HG02938 (cell line): ENCODE measurements at regions not wholly inside any gene's neighbourhood (a gene's known extent, or its start where the extent isn't known, plus 50 kb on each side); places are given as distances from the start of the nearest gene placed in this dataset.
A peak's percentile ranks its signal among the peaks of the same experiment; 100 is the strongest.

Experiments used
- ATAC-seq: cut with Tn5 transposase; IDR thresholded peaks from one replicate; pipeline ENCODE4 v1.9.1; 2021; ENCODE audit warnings: mild to moderate bottlenecking, moderate library complexity; ENCODE audit not compliant: unreplicated experiment

DNA sequence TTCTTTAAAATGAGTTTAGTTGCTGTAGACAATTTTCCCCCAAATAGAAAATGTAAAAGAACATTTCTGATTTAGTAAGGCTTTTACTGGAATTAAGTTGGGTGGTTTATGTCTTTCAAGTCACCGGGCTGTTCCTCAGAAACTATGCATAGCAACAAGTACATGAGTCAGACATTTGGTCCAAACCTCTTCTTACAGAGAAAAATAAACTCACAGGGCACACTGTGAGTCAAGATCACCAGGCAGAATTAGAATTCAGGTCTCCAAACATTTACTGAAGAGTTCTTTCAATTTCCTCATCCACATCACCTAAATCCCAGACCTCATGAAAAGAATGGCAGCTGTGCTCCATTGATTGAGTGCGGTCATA, 476.1 kb upstream of the SOX5 start:
- ATAC-seq = no peak

DNA sequence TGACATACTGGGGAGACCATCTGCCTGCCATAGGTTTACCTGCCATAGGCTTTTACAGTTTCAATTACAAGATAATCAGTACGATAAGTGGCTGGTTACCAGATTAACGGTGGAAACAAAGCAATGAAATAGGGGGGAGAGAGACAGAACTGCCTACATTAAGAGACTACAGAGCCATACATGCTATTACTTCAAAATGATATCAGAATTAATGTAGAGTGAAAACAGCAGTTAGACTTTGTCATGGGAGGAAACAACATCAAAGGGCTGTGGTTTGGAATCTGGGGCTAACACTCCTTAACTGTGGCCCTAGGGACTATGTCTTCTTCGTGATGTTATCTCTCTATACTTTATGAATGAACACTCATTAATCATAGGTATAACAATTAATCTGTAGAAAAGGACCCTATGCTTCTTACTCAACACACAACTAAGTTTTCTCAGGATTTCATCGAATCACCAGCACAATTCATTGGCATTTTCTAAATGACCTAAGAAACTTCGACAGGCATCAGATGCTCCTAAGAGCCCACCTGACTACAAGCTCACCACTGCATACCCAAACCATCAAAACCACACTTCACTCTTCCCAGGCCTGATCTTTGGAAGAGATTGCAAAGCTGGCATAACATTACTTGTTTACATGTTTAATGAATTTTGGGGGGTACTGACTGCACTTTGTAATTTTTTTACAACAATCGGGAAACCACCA, 475.6 kb upstream of the SOX5 start:
- no peak for ATAC-seq

DNA sequence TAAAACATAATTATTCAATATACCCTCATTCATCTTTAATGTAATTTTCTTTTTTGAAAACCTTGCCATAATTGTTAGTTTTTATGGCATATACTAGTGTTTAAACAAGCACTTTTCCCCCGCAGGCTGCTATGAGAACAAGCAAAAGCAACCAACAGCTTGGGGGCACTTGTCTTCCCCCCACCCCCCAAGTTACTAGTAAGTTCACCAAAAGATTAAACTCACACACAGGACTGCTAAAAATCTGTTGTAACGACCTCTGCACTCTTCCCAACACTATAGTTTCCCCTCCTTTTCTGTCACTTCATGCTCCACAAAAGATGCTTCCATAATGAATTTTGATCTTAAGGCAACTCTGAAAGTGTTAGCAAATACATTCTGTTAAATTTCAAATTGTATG, 474.9 kb upstream of the SOX5 start:
- no peak for ATAC-seq

DNA sequence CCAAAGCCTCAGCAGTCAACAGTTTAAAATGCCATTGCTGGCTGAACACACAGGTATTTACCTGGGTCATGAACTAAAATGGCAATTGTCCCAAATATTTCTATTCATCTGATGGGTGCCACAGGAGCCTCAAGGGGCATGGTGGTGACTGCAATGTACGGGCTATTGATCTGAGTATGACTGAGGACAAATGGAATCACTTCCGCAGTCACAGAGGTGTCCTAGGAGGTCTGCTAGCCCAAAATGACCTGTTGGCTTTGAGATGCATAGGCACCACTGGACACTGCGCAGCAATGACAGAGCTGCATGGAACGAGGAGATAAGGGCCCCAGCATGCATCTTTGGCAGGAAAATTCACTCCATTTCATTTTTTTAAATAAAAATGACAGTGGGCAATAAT, 474.1 kb upstream of the SOX5 start:
- ATAC-seq = no peak

DNA sequence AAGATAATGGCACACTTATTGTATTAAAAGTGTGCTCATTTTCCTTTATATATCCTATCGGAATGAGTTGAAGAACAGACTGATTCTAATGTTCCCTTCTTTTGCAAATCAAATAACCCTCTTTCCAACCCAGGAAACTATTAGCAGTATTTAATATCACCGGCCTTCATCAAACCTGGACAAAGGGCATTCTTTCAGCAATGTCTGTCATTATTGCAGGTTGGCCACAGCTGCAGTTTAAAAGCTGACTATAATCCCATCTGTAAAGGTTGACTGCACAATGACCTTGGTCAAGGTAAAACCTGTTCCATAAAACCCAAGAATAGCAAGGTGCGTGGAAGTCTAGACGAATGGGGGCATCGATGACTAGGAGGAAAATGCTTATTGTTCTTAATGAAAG, 472.3 kb upstream of the SOX5 start:
- ATAC-seq = no peak

DNA sequence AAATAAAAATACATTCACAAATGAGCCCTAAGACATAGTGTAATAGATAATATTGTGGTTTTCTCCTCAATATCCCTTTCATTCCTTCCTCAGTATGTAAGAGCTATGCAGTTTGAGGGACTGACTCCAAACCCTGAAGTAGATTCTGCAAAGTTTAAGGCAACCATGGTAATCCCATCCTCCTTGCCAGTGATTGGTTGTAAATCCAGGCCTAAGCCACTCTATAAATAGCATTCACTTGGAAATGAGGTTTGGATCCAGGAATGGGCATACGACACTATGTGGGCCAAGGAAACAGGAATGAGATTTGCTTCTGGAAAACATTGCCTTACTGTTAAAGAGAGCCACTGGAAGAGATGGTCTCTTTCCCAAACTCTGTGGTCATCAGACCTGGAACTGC, 468.7 kb upstream of the SOX5 start:
- no peak for ATAC-seq

DNA sequence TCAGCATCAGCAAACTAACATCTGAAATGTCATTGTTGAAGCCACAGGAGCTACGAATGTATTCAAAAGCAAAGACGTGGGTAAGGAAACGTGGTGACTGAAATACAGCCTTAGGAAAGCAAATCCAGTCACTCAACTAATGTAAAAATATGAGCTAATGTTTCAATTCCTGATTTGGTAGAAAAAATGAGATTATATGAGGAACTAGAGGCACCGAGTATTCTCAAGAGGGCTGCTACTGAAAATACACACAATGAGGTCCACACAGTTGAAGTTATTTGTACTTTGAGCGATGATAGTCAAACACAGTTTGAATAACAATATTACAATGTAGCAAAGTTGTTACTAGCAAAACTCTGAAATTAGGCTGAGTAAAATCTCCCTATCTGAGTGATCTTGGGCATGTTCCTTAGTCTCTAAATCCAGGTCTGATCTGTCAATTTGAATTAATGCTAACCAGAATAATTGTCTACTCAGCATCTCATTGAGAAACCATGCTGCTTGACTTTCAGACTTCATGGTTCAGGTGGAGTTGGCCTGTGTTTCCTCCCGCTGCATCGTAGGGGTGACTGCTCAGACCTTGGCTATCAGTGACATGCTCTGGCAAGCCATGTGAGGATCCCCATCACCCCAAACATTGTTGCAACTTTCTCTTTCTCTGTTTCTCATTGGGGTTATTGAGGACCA, 467.1 kb upstream of the SOX5 start:
- ATAC-seq = no peak

DNA sequence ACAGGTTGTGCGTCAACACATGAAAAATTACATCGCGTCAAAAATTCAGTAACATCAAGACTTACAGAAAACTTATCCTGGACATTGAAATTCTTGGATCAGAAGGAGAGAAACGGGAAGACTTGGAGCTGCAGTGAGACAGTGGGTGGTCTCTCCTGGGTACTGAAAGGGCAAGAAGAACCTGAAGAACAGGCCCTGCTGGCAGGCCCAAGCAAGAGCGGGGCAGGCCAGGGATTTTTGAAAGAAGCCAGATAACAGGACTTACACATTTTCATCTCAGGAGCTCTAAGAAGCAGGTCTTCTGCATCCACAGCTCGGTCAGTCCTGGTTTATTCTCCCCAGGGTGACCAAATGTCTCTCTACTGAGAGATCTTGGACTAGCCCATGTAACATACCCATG, 466.5 kb upstream of the SOX5 start:
- ATAC-seq = no peak

DNA sequence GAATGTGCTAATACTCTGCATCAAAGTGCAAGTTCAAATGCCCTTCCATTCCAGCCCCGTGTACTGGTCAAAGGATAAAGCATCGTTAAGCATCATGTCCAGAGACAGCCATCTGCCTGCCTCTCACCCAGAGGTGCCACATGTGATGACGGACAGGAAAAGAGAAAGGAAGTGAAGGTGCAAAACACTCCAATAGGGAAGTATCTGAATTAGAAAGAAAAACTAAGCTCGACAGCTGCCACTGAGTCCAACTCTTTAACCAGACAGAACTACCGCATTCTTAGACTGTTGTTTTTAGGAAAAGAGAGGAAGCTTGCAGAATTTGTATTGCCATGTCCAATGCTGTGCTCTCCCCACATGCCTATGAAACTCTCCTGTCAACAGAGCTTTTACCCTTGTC, 465.0 kb upstream of the SOX5 start:
- ATAC-seq = no peak

DNA sequence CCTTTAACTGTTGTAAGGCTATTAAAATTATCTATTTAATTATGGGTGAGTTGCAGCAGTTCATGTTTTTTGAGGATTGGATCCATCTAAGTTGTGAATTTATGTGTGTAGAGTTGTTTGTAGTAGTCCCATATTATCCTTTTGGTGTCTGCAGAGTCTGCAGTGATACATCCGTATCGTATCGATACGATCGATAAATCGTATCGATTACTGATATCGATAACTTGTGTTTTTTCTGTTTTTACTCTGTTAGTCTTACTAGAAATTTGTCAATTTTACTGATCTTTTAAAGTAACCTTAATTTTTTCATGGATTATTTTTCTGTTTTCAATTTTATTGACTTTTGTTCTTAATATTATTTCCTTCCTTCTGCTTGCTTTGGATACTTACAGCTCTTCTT, 462.5 kb upstream of the SOX5 start:
- ATAC-seq = no peak

DNA sequence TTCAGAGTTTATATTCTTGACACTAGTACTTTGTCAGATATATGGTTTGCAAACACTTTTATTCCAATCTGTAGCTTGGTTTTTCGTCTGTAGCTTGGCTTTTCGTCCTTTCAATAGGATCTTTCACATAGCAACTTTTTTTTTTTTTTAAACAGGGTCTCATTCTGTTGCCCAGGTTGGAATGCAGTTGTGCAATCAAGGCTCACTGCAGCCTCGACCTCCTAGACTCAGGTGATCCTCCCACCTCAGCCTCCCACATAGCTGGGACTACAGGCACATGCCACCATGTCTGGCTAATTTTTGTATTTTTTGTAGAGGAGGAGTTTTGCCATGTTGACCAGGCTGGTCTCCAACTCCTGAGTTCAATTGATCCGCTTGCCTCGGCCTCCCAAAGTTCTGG, 460.4 kb upstream of the SOX5 start:
- no peak for ATAC-seq

DNA sequence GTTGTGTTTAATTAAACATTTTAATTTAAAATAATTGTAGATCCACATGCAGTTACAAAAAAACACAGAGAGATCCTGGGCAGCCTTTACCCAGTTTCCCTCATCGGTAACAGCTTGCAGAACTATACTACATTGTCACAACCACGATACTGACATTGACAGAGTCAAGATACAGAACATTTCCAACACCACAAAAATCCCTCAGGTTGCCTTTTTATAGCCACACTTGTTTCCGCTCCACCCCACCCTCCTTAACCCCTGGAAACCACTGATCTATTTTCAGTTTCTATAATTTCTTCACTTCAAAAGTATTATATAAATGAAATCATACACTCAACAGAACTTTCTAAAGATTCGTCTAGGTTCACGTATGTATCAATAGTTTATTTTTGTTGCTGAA, 458.8 kb upstream of the SOX5 start:
- no peak for ATAC-seq

DNA sequence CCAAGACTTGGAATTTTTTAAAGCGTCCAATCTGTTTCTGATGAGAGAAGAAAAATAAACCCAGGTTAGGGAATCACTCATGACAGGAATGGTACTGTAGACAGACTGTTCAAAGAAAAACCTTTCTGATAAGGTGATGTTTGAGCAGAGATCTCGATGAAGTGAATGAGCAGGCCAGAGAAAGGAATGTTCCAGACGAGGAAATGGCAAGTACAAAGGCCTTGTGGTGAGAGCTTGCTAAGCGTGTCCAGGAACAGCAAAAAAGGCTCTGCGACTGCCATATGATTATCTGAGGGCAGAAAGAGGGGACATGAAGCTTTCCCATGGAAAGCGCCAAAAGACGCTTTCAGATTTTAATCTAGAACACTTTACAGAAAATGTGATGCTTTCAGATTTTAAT, 458.4 kb upstream of the SOX5 start:
- ATAC-seq = no peak

DNA sequence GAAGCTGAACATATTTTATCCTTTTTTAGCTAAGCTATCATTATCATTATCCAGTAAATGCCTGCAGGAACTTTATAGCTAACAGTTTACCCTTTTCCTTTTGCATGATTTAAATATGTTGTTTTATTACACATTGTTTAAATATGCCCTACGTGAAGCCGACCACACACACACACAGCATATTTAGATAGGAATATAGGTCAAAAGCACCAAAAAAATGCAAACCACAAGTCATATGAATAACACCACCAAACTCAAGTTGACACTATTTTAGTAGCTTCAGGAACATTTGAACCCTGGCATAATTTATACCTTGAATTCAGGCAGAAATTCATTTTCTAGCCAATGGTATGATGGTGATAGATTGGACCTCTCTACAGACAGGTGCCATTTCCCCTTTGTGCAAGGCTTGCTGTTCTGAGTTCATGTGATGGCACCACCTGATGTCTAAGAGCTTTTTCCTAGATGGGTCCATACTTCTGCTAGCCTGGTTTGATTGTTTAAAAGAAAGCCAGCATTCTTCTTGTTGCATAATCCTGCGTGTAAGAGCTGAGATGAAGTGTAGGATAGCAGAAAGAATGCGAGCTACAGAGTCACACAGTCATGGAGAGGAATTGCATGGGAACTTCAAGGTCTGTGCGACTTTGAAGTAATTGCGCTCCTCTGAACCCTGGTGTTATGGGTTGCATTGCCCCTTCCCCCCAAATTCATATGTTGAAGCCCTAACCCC, 454.8 kb upstream of the SOX5 start:
- no peak for ATAC-seq

DNA sequence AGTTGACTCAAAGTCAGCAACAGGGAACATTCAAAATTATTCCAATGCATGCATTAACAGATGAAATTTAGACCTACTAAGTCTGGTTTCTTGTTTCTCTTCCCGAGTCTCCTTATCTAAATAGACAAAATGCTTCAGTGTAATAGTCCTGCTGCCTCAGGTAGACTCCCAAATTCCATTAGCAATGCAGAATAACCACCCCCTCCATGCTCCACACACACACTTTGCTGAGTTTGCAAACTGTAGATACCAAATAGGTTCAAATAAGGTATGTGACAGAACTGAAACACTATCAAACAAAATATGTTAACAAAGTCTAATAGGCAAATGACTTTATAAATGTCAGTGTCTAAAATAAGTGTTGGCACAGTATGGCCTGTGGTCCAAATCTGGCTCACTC, 451.1 kb upstream of the SOX5 start:
- no peak for ATAC-seq

DNA sequence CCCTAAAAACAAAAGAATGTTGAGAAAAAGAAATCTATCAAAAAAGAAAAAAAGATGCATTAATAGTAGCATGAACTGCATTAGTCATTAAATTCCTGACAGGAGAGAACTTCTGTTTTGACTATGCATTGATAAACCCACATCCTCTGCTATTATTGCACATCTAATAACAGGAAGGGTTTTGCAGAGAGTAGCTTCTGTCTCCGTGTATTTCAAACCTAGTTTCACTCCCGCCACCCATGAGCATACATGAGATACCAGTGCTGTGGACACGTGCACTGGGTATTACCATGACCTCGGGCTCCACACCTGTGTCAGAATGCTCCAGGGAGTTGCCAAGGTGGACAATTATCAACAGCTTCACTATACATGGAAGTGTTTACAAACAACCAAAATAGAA, 449.1 kb upstream of the SOX5 start:
- peak; percentile 86 for ATAC-seq

DNA sequence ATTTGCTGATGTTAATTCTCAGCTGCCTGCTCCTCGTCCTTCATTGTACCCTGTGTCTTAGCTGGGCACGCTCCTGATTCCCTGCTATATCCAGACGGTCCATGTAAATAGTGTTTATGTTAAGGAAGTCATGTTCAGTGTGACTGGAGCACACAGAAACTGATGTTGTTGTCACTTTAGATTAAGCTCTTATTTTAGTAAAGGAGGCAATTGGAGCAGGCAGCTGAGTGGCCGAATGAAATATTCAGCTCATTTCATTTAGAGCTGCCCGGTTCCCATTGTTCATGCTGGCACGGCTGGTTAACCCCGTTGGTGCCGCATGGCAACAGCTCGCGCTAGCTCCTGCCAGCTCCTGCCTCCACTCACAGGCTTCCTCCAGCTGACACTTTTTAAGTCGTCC, 446.8 kb upstream of the SOX5 start:
- ATAC-seq = no peak

DNA sequence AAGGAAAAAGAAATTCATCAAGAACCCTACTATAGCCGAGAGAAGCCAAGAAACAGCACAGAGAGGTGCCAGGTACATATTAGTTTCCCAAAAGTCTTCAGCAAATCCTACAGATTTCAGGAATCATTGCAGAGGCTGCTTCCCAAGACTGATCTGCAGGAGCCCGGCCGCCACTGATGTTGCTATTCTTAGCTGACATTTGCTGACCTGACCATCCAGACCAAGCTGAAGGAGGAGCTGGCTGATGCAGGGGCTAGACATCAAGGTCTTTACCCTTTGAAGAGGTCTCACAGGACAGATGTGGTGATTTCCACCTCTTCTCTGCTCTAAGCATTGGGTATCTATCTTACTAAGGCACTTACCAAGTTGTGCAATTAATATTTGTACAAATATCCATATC, 444.8 kb upstream of the SOX5 start:
- no peak for ATAC-seq

DNA sequence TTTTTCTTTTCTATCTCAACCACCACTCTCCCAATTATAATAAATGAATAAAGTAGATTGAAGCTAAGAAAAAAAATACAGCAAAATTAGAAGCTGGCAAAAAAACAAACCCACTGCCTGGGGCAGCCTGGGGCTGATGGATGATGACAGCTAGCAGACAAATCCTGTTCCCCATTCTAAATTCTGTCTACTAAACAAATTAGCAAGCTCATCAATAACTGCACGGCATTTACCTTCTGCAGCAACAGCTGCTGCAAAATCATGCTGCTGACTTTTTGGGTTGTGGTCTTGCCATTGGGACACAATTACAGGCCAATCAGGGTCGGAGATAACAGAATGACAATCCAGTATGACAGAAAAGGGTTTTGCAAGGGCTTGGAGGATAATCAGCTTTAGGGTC, 443.6 kb upstream of the SOX5 start:
- no peak for ATAC-seq

DNA sequence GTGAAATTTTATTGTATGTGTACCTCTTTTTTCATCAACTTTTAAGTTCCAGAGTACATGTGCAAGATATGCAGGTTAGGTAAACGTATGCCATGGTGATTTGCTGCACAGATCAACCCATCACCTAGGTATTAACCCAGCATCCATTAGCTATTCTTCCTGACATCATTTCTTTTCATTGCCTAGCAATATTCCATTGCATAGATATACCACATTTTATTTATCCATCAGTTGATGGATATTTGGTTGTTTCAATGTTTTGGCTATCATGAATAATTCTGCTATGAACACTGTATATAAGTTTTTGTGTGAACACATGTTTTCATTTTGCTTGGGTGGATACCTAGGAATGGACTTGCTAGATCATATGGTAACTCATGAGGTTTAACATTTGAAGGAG, 439.9 kb upstream of the SOX5 start:
- no peak for ATAC-seq

DNA sequence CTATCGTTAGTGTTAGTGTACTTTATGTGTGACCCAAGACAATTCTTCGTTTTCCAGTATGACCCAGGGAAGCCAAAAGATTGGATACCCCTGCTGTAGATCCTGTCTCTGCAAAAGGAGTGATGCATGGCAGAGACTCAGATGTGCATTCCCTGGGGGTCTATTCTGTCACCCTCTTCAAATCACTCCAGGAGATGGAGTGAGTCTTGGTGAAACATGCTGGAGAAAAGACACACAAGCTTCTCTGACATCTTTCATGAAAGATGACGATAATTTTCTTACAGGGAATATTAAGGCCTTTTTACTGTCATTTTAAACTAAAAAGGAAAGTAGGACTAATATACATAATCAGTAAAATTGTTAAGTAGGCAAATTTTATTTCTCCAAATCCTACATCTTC, 437.9 kb upstream of the SOX5 start:
- no peak for ATAC-seq

DNA sequence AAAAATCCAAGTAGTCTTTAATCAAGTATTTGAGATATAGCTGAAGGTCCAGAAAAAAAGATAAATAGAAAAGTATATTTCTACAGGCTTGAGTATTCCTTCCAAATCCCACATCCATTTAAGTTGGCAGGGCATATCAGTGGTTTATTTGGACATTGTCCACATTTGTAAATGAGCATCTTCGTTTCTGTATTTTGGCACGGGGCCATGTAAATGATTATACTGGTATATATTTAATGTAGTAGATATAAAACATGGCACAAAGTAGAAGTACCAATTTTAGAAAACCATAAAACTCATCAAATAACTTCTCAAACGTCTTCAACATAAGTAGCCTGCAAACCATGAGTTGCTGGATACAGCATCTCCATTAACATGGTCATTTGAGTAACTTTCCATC, 437.4 kb upstream of the SOX5 start:
- no peak for ATAC-seq
